ENCODE measurements at regions not wholly inside any gene's neighbourhood (a gene's known extent, or its start where the extent isn't known, plus 50 kb on each side); places are given as distances from the start of the nearest gene placed in this dataset.

GRCh38 chr3:118001380-118001779, 1033.3 kb downstream of the IGSF11 start:
- no peak for ATAC-seq (ENCODE audit: low read depth)
- no peaks in the 10 kb centered on the region for H3K27me3 Mint-ChIP-seq
- no peak for TF ChIP-seq CTCF (IDR thresholded peaks at IDR 0.05)
- no peak overlapping the region for H3K4me3 Mint-ChIP-seq
- no peak for DNase-seq
- ChIA-PET POLR2A (no interaction called here), CTCF (no interaction called here)
- no peaks in the 10 kb centered on the region for H3K36me3 Mint-ChIP-seq (ENCODE audit: low read depth)
- intact Hi-C loops (cut with micrococcal nuclease): no loop called here
- H3K9me3 Mint-ChIP-seq: peaks cover under 1% of the 10 kb centered on the region
- H3K4me1 Mint-ChIP-seq: no peaks in the 10 kb centered on the region
- no peak overlapping the region for H3K27ac Mint-ChIP-seq

GRCh38 chr3:118011910-118012309, 1022.7 kb downstream of the IGSF11 start:
- POLR2A ChIA-PET: no interaction called here
- no peak overlapping the region for H3K4me3 Mint-ChIP-seq
- CTCF ChIA-PET: no interaction called here
- H3K27ac Mint-ChIP-seq: no peak overlapping the region
- H3K4me1 Mint-ChIP-seq: no peaks in the 10 kb centered on the region
- DNase-seq (no peak), ATAC-seq (ENCODE audit: low read depth) (no peak)
- no peaks in the 10 kb centered on the region for H3K27me3 Mint-ChIP-seq
- no peak for TF ChIP-seq CTCF (IDR thresholded peaks at IDR 0.05)
- H3K9me3 Mint-ChIP-seq: peaks cover 5% of the 10 kb centered on the region
- no peaks in the 10 kb centered on the region for H3K36me3 Mint-ChIP-seq (ENCODE audit: low read depth)
- intact Hi-C loops (cut with micrococcal nuclease): no loop called here

- Mint-ChIP-seq H3K4me3 (no peak overlapping the region), H3K27ac (no peak overlapping the region), H3K4me1 (no peaks in the 10 kb centered on the region), H3K9me3 (peaks cover 28% of the 10 kb centered on the region), H3K36me3 (ENCODE audit: low read depth) (no peaks in the 10 kb centered on the region), H3K27me3 (no peaks in the 10 kb centered on the region)
- no peak for TF ChIP-seq CTCF (IDR thresholded peaks at IDR 0.05)
- ChIA-PET CTCF (no interaction called here), POLR2A (no interaction called here)
- intact Hi-C loops (cut with micrococcal nuclease): no loop called here
- DNase-seq (no peak), ATAC-seq (ENCODE audit: low read depth) (no peak)
These were observed 1005.6 kb downstream of the IGSF11 start for GRCh38 chr3:118029049-118029448.

- no peak for TF ChIP-seq CTCF (IDR thresholded peaks at IDR 0.05)
- Mint-ChIP-seq H3K4me3 (no peak overlapping the region), H3K4me1 (no peaks in the 10 kb centered on the region), H3K36me3 (ENCODE audit: low read depth) (no peaks in the 10 kb centered on the region), H3K9me3 (peaks cover 8% of the 10 kb centered on the region), H3K27me3 (no peaks in the 10 kb centered on the region), H3K27ac (no peak overlapping the region)
- DNase-seq: no peak
- CTCF ChIA-PET: no interaction called here
- intact Hi-C loops (cut with micrococcal nuclease): no loop called here
- ATAC-seq (ENCODE audit: low read depth): no peak
- POLR2A ChIA-PET: no interaction called here
These were observed 998.4 kb downstream of the IGSF11 start for GRCh38 chr3:118036215-118036614.

GRCh38 chr3:118055381-118055780, 979.3 kb downstream of the IGSF11 start:
- Mint-ChIP-seq H3K27me3 (no peaks in the 10 kb centered on the region), H3K9me3 (peaks cover 8% of the 10 kb centered on the region), H3K4me3 (no peak overlapping the region), H3K4me1 (no peaks in the 10 kb centered on the region), H3K36me3 (ENCODE audit: low read depth) (no peaks in the 10 kb centered on the region), H3K27ac (no peak overlapping the region)
- TF ChIP-seq CTCF (IDR thresholded peaks at IDR 0.05): no peak
- ChIA-PET POLR2A (no interaction called here), CTCF (no interaction called here)
- DNase-seq (no peak), ATAC-seq (ENCODE audit: low read depth) (no peak)
- intact Hi-C loops (cut with micrococcal nuclease): no loop called here
